Midbrain (tissue), 1 donor: ENCODE measurements at regions not wholly inside any gene's neighbourhood (a gene's known extent, or its start where the extent isn't known, plus 50 kb on each side); places are given as distances from the start of the nearest gene placed in this dataset.

Source experiments
- DNase-seq: peaks from one replicate; lab custom pipeline; 2025; lab: John Stamatoyannopoulos, UW

- DNase-seq = peak; percentile 21
These were observed 96.5 kb downstream of the ZFP36L2 start for GRCh38 chr2:43129676-43130547.

DNA sequence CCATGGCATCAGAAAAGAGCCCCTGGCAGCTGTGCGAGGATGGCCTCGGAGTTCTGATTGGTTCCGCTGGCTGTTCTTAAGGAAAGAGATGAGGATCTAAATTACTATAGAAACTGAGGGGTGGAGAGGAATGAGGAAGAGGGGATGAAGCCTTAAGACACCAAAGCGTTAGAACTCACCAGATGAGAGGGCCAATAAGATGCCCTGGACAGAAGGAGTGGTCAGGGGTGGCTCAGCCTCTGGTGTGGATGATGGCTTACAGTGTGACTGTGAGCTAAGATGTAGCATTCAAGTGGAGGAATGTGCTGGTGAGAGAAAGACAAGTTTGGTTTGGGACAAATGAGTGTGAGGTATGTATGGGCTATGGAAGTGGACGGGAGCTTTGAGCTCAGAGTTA lies 97.8 kb downstream of the ZFP36L2 start:
- DNase-seq = no peak

DNA sequence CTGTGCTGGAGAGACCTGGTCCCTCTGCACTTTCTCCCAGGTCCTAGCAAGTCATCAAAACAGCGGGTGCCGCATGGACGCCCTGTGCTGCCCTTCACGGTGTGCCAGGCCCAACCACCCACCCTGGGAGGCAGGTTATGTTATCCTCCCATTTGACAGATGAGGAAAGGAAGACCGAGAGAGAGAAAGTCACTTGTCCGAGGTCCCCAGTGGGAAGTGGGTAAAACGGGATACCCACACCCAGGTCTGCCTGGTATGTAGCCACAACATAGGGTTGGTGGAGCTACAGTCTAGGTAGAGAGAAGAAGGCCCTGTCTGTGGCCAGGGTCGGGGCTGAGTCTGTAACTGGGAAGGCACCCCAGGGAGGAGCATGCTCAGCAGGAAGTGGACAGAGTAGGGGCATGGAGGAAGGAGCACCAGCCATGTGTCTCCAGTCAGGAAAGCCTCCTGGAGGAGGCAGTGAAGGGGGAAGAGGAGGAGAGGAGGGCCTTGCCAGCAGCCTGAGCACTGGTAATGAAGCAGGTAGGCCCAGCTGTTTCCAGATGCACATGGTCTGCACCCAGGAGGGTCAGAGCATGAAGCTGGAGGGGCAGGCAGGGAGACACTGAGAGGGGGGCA lies 98.4 kb downstream of the ZFP36L2 start:
- no peak for DNase-seq

DNA sequence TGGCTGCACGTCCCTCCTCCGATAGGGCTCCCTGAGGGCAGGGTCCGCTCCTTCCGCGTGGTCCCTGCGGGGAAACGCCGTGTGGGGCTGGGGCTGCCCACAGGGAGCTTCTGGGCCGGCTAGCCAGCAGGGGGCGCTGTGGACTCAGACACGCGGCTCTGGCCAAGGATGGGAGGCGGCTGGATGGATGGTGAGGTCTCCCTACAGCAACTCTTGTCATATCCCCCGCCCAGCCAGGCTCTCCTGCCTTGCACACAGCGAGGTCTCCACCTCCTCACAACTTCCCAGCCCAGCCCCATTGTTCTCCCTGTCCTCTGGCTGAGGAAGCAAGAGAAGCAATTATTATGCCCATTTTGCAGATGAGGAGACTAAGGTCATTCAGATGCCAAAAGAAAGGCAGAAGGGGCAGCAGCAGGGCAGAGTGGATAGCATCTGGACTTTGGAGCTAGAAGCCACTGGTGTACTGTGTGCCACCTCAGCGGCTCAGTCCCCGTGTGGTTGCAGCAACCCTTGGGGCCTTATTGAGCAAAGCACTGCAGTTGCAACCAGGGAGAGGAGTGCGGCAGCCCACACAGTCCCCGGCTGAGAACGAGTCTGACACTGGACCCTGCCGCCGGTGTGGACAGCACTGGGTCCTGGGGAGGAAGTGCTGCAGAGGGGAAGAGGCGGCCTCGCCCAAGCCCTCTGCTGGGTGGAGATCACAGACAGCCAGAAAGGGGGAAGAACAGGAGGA lies 99.0 kb downstream of the ZFP36L2 start:
- peak; percentile 23 for DNase-seq

DNA sequence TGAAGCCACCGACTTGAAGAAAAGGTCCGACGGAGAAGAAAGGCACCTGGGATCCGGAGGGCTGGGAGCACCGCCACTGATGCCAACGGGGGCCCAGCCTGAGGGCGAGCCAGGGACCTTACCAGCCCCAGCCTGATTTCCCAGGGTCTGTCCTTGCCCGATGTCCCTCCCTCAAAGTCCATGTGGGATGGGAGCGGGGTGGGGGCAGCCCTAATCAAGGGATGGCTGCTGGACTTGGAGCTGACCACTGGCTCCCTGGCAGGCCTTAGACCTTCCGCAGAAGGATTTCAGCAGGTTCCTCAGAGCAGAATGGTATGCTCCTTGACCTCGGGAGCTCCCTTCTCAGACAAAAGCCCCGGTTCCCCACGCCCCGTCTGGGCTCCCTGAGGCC lies 99.6 kb downstream of the ZFP36L2 start:
- DNase-seq = no peak

GRCh38 chr2:43125090-43125998 lies 101.1 kb downstream of the ZFP36L2 start:
- DNase-seq = no peak

DNA sequence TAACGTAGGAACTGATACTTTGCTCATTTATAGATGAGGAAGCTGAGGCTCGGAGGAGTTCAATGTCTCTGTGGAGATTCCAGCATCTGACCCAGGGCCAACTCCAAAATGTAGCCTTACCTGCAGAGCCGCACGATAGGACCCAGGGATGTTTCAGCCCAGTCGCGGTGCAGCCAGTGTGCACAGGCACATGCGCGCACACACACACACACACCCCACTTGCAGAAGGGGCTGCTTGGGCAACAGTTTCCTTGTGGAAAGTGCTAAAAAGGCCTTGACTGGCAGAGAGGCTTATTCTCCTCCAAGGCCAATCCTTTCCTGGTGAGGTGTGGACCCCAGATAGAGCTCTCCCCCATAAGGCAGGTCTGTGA lies 101.7 kb downstream of the ZFP36L2 start:
- no peak for DNase-seq

GRCh38 chr2:43123981-43124686 lies 102.3 kb downstream of the ZFP36L2 start:
- no peak for DNase-seq

GRCh38 chr2:43123486-43123885 lies 102.9 kb downstream of the ZFP36L2 start:
- DNase-seq = no peak

DNA sequence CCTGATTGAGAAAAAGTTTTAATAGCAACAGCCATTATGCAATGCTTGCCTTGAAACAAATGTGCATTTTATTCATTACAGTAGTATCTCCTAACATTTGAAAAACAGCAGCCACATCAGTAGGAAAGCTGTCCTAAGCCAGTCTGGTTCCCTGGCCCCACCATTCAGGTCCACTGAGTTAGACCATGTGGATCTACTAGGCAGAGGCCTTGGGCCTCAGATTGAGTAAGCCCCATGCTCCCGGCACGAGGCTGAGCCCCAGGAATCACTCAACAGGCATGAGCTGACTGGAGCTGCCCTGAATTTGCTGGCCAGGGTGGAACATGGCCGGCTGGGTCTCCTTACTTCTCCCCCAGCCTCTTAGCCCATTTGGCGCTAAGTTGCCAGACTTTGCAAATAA lies 103.4 kb downstream of the ZFP36L2 start:
- no peak for DNase-seq

DNA sequence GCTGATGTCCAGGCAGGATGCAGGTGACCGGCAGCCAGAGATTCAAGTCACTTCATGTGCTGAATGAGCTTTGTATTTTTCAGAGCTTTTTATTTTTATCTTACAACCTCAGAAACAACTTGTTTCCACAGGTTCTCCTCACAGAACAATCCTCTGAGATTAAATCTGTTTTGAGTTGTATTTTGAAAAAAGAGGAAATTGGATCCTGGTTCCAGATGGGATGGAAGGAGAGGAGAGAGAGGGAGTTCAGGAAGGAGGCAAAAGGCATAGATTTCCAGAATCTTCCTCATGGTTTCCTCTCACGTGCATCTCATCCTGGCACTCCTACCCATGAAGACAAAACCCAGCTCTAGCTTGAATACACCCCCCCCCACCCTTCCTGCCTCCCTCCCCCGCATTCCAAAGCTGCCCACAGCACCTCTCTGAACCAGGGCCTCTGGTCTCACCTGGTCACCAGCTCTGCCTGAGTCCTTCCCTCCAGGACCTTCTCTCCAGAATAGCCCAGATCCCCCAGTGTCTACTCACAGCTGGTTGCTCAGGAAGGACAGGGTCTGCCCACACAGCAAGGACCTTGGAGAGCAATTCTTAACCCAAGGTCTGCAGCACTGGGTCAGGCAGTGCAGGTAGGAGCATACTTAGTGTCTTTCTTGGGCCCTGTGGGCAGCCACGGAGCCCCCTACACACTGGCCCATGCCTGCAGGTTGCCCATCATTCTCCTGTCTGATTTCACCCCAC lies 104.7 kb downstream of the ZFP36L2 start:
- no peak for DNase-seq

DNA sequence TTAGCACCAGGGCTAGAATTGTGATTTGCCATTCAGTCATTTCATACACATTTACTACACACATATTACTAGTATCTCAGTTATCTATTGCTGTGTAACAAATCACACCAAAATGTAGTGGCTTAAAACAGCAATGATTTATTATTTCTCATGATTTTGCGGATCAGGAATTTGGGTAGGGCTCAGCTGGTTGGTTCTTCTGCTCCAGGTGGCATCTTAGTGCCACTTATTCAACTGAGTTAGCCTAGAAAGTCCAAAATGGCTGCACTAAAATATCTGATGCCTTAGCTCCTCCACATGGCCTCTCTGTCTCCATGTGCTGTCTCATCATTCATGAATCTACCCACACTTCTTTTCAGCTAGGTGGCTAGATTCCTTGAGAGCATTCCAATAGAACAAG lies 107.1 kb downstream of the ZFP36L2 start:
- DNase-seq = no peak

DNA sequence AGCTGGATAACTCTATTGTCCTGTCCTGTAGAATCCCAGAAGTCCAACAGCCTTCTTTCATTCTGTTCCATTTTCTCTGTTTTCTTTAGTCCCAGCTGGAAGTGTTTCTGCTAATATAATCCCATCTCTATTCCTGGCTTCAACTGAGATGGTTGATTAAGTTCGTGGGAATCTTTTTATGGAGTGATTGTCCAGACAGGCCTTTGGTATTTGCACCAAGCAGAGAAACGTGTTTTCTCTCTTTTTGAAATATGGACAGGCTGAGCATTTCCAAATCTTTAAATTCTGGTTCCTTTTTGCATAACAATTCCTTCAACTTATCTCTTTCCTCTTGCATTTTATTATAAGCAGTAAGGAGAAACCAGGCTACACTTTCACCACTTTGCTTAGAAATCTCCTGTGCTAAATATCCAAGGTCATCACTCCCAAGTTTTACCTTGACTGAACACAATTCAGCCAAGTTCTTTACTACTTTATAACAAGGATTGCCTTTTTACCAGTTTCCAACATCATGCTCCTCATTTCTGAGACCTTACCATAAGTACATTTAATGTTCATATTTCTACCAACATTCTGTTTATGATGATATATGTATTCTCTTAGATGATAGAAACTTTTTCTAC lies 108.8 kb downstream of the ZFP36L2 start:
- DNase-seq = no peak

GRCh38 chr2:43116988-43117387 lies 109.4 kb downstream of the ZFP36L2 start:
- DNase-seq = no peak

DNA sequence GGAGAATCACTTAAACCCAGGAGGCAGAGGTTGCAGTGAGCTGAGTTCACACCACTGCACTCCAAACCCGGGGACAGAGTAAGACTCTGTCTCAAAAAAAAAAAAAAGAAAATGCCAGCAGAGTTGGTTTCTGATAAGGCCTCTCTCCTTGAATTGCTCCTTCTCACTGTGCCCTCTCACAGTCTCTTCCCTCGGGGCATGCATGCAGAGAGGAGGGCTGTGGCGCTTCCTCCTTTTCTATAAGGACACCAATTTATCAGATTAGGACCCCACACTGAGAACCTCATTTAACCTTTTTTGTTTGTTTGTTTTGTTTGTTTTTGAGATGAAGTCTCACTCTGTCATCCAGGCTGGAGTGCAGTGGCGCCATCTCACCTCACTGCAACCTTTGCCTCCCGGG lies 110.5 kb downstream of the ZFP36L2 start:
- DNase-seq = no peak

- DNase-seq = no peak
These were observed 112.2 kb downstream of the ZFP36L2 start for GRCh38 chr2:43114210-43114609.

GRCh38 chr2:43111788-43112554 lies 114.4 kb downstream of the ZFP36L2 start:
- DNase-seq = no peak

DNA sequence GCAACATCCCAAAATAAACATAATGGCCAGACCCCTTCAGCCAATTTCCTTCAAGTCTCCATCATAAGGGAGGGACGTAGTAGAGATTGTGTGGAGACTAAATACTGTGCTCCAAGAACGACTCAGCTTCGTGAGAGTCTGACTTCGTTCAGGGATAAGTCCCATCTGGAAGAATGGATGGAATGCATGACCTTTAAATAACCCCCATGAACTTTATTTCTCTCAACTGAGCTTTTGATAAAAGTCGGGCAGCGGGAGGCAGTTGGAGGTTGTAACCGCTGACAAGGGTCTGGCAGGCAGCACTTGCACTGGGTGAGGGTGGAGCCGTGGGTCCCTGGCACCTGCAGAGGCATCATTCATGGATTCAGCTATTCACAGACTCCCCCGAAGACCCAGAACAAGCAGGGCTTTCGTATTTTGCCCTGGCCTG lies 115.9 kb downstream of the ZFP36L2 start:
- DNase-seq = no peak

DNA sequence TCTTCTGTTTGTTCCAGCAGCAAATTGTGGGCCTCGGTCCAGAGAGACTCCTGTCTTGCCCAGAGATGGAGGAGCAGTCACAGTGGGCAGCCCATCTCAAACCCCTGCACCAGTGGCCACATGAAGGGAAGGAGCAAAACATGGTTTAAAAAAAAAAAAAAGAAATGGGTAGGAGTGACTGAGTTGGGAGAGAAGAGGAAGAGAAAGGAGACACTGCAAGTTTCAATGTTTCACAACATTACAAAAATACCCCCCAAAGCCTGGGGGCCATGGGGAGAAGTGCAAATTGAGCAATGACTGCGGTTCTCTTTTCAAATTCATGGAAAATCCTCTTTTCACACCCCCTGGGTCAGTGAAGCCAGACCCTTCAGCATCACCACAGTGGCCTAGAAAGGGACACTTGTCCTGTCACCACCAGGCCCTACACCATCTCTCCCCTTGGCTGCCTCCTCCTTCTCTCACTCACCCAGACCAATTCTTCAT lies 117.1 kb downstream of the ZFP36L2 start:
- DNase-seq = peak; percentile 43
